HepG2 (cell line): ENCODE measurements at regions not wholly inside any gene's neighbourhood (a gene's known extent, or its start where the extent isn't known, plus 50 kb on each side); places are given as distances from the start of the nearest gene placed in this dataset.

ENCODE experiments used
- ELF1 ChIP-seq: sonication (generic); formaldehyde crosslinking; IDR thresholded peaks from 2 replicates; pipeline ENCODE4 v1.4.0; 2020; ENCODE audit warnings: missing genetic modification reagents
- GABPB1 ChIP-seq: IDR thresholded peaks from 2 replicates; pipeline ENCODE4 v1.6.1; 2016; ENCODE audit warnings: mild to moderate bottlenecking, missing genetic modification reagents, moderate library complexity, missing compliant biosample characterization
- POLR2A ChIP-seq, 2 experiments: IDR thresholded peaks; 2 replicates each; pipeline ENCODE4 v1.6.1; 2011; ENCODE audit warnings: low read depth in 2 of 2, low read length in 2 of 2, mild to moderate bottlenecking in 1 of 2, moderate library complexity in 1 of 2; ENCODE audit not compliant: insufficient read depth in 1 of 2
- TBP ChIP-seq: sonication (generic); formaldehyde crosslinking; IDR thresholded peaks from 2 replicates; pipeline ENCODE4 v1.5.0; 2020; ENCODE audit warnings: missing genetic modification reagents
- TF ChIP-seq, protein P1 (sequence below): sonication (generic); formaldehyde crosslinking; IDR thresholded peaks from 2 replicates; pipeline ENCODE4 v1.5.1; 2020; ENCODE audit warnings: missing genetic modification reagents, mild to moderate bottlenecking, borderline replicate concordance

DNA sequence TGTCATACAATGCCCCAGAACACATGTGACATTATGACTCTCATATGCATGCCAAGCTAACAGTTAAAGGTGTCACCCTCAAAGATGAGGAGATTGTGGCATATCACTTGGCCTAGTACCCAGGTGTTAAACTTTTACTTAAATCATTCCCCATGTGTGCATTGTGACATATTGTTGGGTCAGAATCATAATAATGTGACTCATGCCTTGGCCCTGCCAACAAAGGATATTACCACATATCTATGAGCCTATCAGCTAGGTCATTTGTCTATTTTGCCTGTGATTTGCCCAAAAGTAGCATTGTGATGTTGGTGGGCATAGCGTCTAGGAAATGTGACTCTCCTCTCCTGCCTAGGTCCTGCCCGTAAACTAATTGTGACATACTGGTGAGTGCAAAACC, 1147.1 kb upstream of the AMELY start:
- no peak for TF ChIP-seq TBP (CRISPR knock-in tag)
- TF ChIP-seq, protein P1, sequence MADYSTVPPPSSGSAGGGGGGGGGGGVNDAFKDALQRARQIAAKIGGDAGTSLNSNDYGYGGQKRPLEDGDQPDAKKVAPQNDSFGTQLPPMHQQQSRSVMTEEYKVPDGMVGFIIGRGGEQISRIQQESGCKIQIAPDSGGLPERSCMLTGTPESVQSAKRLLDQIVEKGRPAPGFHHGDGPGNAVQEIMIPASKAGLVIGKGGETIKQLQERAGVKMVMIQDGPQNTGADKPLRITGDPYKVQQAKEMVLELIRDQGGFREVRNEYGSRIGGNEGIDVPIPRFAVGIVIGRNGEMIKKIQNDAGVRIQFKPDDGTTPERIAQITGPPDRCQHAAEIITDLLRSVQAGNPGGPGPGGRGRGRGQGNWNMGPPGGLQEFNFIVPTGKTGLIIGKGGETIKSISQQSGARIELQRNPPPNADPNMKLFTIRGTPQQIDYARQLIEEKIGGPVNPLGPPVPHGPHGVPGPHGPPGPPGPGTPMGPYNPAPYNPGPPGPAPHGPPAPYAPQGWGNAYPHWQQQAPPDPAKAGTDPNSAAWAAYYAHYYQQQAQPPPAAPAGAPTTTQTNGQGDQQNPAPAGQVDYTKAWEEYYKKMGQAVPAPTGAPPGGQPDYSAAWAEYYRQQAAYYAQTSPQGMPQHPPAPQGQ (CRISPR knock-in tag), result no peak
- no peak for TF ChIP-seq ELF1 (CRISPR knock-in tag)
- TF ChIP-seq POLR2A (IDR thresholded peaks at IDR 0.05; ENCODE audit: insufficient read depth in 1 of 2, low read depth in 2 of 2, low read length in 2 of 2), result no peak
- no peak for TF ChIP-seq GABPB1 (CRISPR knock-in tag)
